Effector memory CD4-positive, alpha-beta T cell (primary cell): ENCODE measurements at regions not wholly inside any gene's neighbourhood (a gene's known extent, or its start where the extent isn't known, plus 50 kb on each side); places are given as distances from the start of the nearest gene placed in this dataset.

Experiments
- DNase-seq, 3 donors: peaks; one replicate each; pipeline ENCODE4 v3.0.0-alpha.2; 2020
- H3K27ac ChIP-seq: 2 replicates; pipeline ENCODE4 v1.7.0; 2013; ENCODE audit warnings: mild to moderate bottlenecking, low read length, moderate library complexity; ENCODE audit not compliant: insufficient read depth, poor library complexity, severe bottlenecking
- H3K27me3 ChIP-seq: replicated peaks from 2 replicates; pipeline ENCODE4 v1.7.0; 2013; ENCODE audit warnings: mild to moderate bottlenecking, low read length; ENCODE audit not compliant: insufficient read depth, control insufficient read depth, poor library complexity, severe bottlenecking
- H3K36me3 ChIP-seq: 2 replicates; pipeline ENCODE4 v1.7.0; 2013; ENCODE audit warnings: mild to moderate bottlenecking, low read length, moderate library complexity; ENCODE audit not compliant: control insufficient read depth, insufficient read depth
- H3K4me1 ChIP-seq: 2 replicates; pipeline ENCODE4 v1.7.0; 2013; ENCODE audit warnings: low read length, mild to moderate bottlenecking; ENCODE audit not compliant: control insufficient read depth, insufficient read depth, poor library complexity, severe bottlenecking
- H3K4me3 ChIP-seq: 2 replicates; pipeline ENCODE4 v1.7.0; 2013; ENCODE audit warnings: low read length, low read depth, mild to moderate bottlenecking; ENCODE audit not compliant: insufficient read depth, poor library complexity, severe bottlenecking
- H3K9me3 ChIP-seq: 2 replicates; pipeline ENCODE4 v1.7.0; 2013; ENCODE audit warnings: mild to moderate bottlenecking, low read length, moderate library complexity; ENCODE audit not compliant: control insufficient read depth

- H3K4me3 ChIP-seq: no peak overlapping the region
- H3K36me3 ChIP-seq: no peaks in the 10 kb centered on the region
- DNase-seq: no peak
- no peaks in the 10 kb centered on the region for H3K9me3 ChIP-seq
- no peaks in the 10 kb centered on the region for H3K27me3 ChIP-seq
- no peaks in the 10 kb centered on the region for H3K4me1 ChIP-seq
- H3K27ac ChIP-seq: no peak overlapping the region
Measured at GRCh38 chr21:24870633-24871032, 736.6 kb downstream of the MRPL39 start.

GRCh38 chr21:24869862-24870261, 737.4 kb downstream of the MRPL39 start:
- Histone ChIP-seq H3K4me1 (no peaks in the 10 kb centered on the region), H3K36me3 (no peaks in the 10 kb centered on the region), H3K4me3 (no peak overlapping the region), H3K27me3 (no peaks in the 10 kb centered on the region), H3K27ac (no peak overlapping the region), H3K9me3 (no peaks in the 10 kb centered on the region)
- DNase-seq: no peak

- H3K36me3 ChIP-seq: no peaks in the 10 kb centered on the region
- H3K4me1 ChIP-seq: no peaks in the 10 kb centered on the region
- no peaks in the 10 kb centered on the region for H3K27me3 ChIP-seq
- H3K9me3 ChIP-seq: no peaks in the 10 kb centered on the region
- H3K4me3 ChIP-seq: no peak overlapping the region
- no peak overlapping the region for H3K27ac ChIP-seq
- DNase-seq: no peak
Measured at GRCh38 chr21:24868117-24868516, 739.2 kb downstream of the MRPL39 start.

- Histone ChIP-seq H3K4me3 (no peak overlapping the region), H3K27ac (no peak overlapping the region), H3K27me3 (no peaks in the 10 kb centered on the region), H3K36me3 (no peaks in the 10 kb centered on the region), H3K9me3 (no peaks in the 10 kb centered on the region), H3K4me1 (no peaks in the 10 kb centered on the region)
- DNase-seq: no peak
Measured at GRCh38 chr21:24861471-24861870, 745.8 kb downstream of the MRPL39 start.

DNA sequence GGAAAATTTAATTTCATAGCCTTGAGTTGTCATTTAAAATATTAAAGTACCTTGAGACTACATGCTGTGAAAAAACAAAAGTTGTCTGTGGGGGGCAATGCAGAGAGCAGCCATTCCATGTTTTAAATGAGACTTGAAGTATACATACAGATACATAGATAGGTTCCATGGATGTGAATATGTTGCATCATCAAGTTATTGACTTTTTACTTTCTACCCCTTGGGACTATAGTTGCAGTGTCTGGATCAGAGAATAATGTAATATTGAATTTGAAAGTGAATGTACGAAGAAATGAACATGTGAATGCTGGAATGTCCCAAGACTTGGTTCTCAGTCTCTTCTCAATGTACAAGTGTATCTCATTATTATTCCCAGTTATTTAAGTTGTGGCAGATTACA, 751.0 kb downstream of the MRPL39 start:
- Histone ChIP-seq H3K27ac (no peak overlapping the region), H3K36me3 (no peaks in the 10 kb centered on the region)

GRCh38 chr21:24852610-24853195, 754.6 kb downstream of the MRPL39 start:
- DNase-seq: no peak
- H3K9me3 ChIP-seq: no peaks in the 10 kb centered on the region
- no peaks in the 10 kb centered on the region for H3K27me3 ChIP-seq
- H3K27ac ChIP-seq: no peak overlapping the region
- H3K4me3 ChIP-seq: no peak overlapping the region
- no peaks in the 10 kb centered on the region for H3K4me1 ChIP-seq
- no peaks in the 10 kb centered on the region for H3K36me3 ChIP-seq

More for the DNA sequence above, 751.0 kb downstream of the MRPL39 start:
- Histone ChIP-seq H3K9me3 (no peaks in the 10 kb centered on the region), H3K4me3 (no peak overlapping the region), H3K4me1 (no peaks in the 10 kb centered on the region), H3K27me3 (no peaks in the 10 kb centered on the region)
- DNase-seq: no peak

DNA sequence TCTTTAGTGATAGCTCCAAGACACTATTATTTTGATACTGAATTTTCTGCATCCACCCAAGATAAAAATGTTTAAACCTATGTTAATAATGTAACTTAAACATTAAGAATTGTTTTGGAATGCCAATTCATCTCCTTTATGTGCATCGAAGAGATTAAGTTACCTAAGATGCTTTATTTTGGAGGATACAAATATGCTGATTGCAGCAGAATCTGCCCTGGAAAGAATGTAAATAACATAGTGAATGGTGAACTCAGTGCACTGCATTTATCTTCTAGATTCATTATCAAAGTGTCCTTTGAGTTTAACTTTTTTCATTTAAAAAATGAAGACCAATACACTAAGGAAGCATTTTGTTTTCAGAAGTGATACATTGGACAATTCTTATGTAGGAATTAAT, 757.2 kb downstream of the MRPL39 start:
- no peaks in the 10 kb centered on the region for H3K27me3 ChIP-seq
- no peaks in the 10 kb centered on the region for H3K4me1 ChIP-seq
- no peaks in the 10 kb centered on the region for H3K36me3 ChIP-seq
- no peak for DNase-seq
- H3K4me3 ChIP-seq: no peak overlapping the region
- no peaks in the 10 kb centered on the region for H3K9me3 ChIP-seq
- no peak overlapping the region for H3K27ac ChIP-seq

GRCh38 chr21:24844671-24845070, 762.6 kb downstream of the MRPL39 start:
- Histone ChIP-seq H3K9me3 (no peaks in the 10 kb centered on the region), H3K4me3 (no peak overlapping the region), H3K27ac (no peak overlapping the region), H3K36me3 (no peaks in the 10 kb centered on the region), H3K27me3 (no peaks in the 10 kb centered on the region), H3K4me1 (no peaks in the 10 kb centered on the region)
- no peak for DNase-seq

DNA sequence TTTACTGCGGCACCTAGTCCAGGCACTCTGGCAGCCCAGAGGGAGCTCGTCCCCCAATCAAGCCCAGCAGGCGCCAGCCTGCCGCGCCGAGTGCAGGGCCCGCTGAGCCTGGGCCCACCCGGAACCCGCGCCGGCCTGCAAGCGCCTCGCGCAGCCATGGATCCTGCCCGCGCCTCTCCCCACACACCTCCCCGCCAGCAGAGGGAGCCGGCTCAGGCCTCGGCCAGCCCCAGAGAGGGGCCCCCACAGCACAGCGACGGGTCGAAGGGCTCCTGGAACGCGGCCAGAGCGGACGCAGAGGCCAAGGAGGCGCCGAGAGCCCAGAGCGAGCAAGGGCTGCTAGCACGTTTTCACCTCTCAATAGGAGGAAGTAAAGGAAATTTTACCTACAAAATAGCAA, 767.0 kb downstream of the MRPL39 start:
- no peak for DNase-seq
- H3K9me3 ChIP-seq: no peaks in the 10 kb centered on the region
- H3K4me3 ChIP-seq: no peak overlapping the region
- no peaks in the 10 kb centered on the region for H3K27me3 ChIP-seq
- no peak overlapping the region for H3K27ac ChIP-seq
- H3K36me3 ChIP-seq: no peaks in the 10 kb centered on the region
- no peaks in the 10 kb centered on the region for H3K4me1 ChIP-seq

DNA sequence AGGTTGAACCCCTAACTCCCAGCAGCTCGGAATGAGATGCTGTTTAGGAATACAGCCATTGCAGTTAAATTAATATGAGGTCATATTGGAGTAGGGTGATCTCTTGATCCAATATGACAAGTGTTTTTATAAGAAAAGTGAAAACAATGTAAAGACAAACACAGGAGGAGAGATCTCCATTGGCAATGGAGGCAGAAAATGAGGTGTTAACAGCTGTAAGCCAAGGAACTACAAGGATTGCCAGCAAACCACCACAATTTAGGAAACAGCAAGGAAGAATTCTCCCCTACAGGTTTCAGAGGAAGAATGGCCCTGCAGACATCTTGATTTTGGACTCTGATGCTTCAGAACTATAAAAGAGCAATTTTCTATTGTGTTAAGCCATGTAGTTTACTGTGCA, 774.3 kb downstream of the MRPL39 start:
- H3K4me3 ChIP-seq: no peak overlapping the region
- DNase-seq: no peak
- H3K9me3 ChIP-seq: no peaks in the 10 kb centered on the region
- no peaks in the 10 kb centered on the region for H3K4me1 ChIP-seq
- H3K36me3 ChIP-seq: no peaks in the 10 kb centered on the region
- H3K27ac ChIP-seq: no peak overlapping the region
- no peaks in the 10 kb centered on the region for H3K27me3 ChIP-seq
